ENCODE measurements at regions not wholly inside any gene's neighbourhood (a gene's known extent, or its start where the extent isn't known, plus 50 kb on each side); places are given as distances from the start of the nearest gene placed in this dataset.

GRCh38 chr7:88449410-88449809 lies 142.7 kb upstream of the STEAP4 start:
- TF ChIP-seq, protein P1, sequence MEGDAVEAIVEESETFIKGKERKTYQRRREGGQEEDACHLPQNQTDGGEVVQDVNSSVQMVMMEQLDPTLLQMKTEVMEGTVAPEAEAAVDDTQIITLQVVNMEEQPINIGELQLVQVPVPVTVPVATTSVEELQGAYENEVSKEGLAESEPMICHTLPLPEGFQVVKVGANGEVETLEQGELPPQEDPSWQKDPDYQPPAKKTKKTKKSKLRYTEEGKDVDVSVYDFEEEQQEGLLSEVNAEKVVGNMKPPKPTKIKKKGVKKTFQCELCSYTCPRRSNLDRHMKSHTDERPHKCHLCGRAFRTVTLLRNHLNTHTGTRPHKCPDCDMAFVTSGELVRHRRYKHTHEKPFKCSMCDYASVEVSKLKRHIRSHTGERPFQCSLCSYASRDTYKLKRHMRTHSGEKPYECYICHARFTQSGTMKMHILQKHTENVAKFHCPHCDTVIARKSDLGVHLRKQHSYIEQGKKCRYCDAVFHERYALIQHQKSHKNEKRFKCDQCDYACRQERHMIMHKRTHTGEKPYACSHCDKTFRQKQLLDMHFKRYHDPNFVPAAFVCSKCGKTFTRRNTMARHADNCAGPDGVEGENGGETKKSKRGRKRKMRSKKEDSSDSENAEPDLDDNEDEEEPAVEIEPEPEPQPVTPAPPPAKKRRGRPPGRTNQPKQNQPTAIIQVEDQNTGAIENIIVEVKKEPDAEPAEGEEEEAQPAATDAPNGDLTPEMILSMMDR (conservative IDR thresholded peaks at IDR 0.05) = no peak
- H3K27ac ChIP-seq = no peak overlapping the region

- TF ChIP-seq, protein P1 (conservative IDR thresholded peaks at IDR 0.05) = no peak
- no peak overlapping the region for H3K27ac ChIP-seq
Measured at GRCh38 chr7:88442413-88442812, 135.7 kb upstream of the STEAP4 start.

- TF ChIP-seq, protein P1 (conservative IDR thresholded peaks at IDR 0.05) = no peak
- H3K27ac ChIP-seq = no peak overlapping the region
Measured at GRCh38 chr7:88437132-88437531, 130.4 kb upstream of the STEAP4 start.

DNA sequence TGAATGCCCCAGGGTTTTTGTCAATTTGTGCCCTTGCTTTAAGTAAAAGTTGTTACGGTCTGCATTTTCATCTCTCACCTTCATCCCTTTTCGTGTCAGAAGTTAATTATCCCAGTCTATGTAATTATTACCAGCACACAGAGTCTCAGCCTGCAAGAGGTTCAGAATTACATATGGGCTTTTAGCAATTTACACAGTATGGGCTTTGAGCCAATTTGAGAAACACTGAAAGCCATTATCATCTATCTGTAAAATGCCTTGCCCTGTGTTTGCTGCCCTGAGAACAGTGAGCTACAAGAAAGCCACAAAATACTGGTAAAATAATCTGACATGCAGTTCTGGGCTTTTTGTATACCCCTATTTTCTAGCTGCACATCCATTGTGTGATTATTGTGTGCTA lies 125.6 kb upstream of the STEAP4 start:
- H3K27ac ChIP-seq = no peak overlapping the region
- TF ChIP-seq, protein P1 (conservative IDR thresholded peaks at IDR 0.05) = no peak

GRCh38 chr7:88431882-88432281 lies 125.2 kb upstream of the STEAP4 start:
- no peak overlapping the region for H3K27ac ChIP-seq
- TF ChIP-seq, protein P1 (conservative IDR thresholded peaks at IDR 0.05) = no peak

DNA sequence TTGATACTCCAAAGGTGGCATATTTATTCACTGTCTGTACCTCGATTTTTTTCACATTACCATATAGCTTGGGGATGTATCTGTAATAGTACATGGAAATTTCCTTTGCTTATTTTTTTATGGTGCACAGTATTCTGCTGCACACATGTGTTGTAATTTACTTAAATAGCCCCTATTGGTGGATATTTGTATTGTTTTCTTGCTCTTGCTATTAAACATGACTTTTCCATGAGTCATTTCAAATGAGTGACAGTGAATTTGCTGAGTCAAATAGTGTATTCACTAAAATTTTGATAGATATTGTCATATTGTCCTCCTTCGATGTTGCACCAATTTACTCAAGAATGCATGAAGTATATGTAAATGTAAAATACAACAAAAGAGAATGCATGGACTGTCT lies 122.7 kb upstream of the STEAP4 start:
- H3K27ac ChIP-seq = no peak overlapping the region
- TF ChIP-seq, protein P1 (conservative IDR thresholded peaks at IDR 0.05) = no peak

DNA sequence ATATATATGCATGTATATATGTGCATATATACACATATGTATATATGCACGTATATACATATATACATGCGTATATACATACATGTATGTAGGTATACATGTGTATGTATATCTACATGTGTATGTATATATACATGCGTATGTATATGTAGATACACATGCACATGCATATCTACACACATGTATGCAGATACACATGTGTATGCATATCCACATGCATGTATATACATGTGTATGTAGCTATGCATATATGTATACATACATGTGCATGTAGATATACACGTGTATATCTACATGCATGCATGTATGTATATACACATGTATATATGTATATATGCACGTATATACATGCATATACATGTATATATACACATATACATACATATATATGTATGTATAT lies 95.8 kb upstream of the STEAP4 start:
- no peak overlapping the region for H3K27ac ChIP-seq
- TF ChIP-seq, protein P1 (conservative IDR thresholded peaks at IDR 0.05) = no peak
